HepG2 (cell line): ENCODE measurements at regions not wholly inside any gene's neighbourhood (a gene's known extent, or its start where the extent isn't known, plus 50 kb on each side); places are given as distances from the start of the nearest gene placed in this dataset.

Experiments
- AGO1 ChIP-seq: fragments of 200-400 bp; formaldehyde crosslinking; IDR thresholded peaks from 2 replicates; pipeline ENCODE4 v1.6.1; 2017; ENCODE audit warnings: mild to moderate bottlenecking, low read depth, low read length, moderate library complexity; ENCODE audit not compliant: poor library complexity, severe bottlenecking
- CTCF ChIP-seq: sonication (generic); formaldehyde crosslinking; IDR thresholded peaks from 2 replicates; pipeline ENCODE4 v1.5.0; 2020; ENCODE audit warnings: mild to moderate bottlenecking, missing genetic modification reagents, moderate library complexity
- EZH2 ChIP-seq: conservative IDR thresholded peaks from 2 replicates; pipeline ENCODE4 v1.6.1; 2012; ENCODE audit warnings: mild to moderate bottlenecking, low read depth, low read length, moderate library complexity
- MXD1 ChIP-seq: sonication (generic); formaldehyde crosslinking; IDR thresholded peaks from 2 replicates; pipeline ENCODE4 v1.4.0; 2020; ENCODE audit warnings: mild to moderate bottlenecking, missing genetic modification reagents
- MYC ChIP-seq: sonication (generic); formaldehyde crosslinking; IDR thresholded peaks from 2 replicates; pipeline ENCODE4 v1.9.0; 2021; ENCODE audit warnings: missing genetic modification reagents, borderline replicate concordance
- PCBP1 ChIP-seq: fragments of 200-400 bp; formaldehyde crosslinking; IDR thresholded peaks from 2 replicates; pipeline ENCODE4 v1.6.1; 2017; ENCODE audit warnings: mild to moderate bottlenecking, low read depth, low read length, borderline replicate concordance
- POLR2A ChIP-seq, 2 experiments: IDR thresholded peaks; 2 replicates each; pipeline ENCODE4 v1.6.1; 2011; ENCODE audit warnings: low read depth in 2 of 2, low read length in 2 of 2, mild to moderate bottlenecking in 1 of 2, moderate library complexity in 1 of 2; ENCODE audit not compliant: insufficient read depth in 1 of 2
- PRDM4 ChIP-seq: sonication (generic); formaldehyde crosslinking; IDR thresholded peaks from 2 replicates; pipeline ENCODE4 v1.9.0; 2021; ENCODE audit warnings: missing genetic modification reagents, borderline replicate concordance
- XRCC5 ChIP-seq: fragments of 200-400 bp; formaldehyde crosslinking; optimal IDR thresholded peaks from 2 replicates; pipeline ENCODE3; 2017; ENCODE audit warnings: mild to moderate bottlenecking, low read length
- ZNF326 ChIP-seq: sonication (generic); formaldehyde crosslinking; IDR thresholded peaks from 2 replicates; pipeline ENCODE4 v1.4.0; 2020; ENCODE audit warnings: missing genetic modification reagents, borderline replicate concordance
- ZNF367 ChIP-seq: sonication (generic); formaldehyde crosslinking; IDR thresholded peaks from 2 replicates; pipeline ENCODE4 v1.4.0; 2020; ENCODE audit warnings: missing genetic modification reagents, borderline replicate concordance

GRCh38 chr13:76542176-76542575 lies 344.0 kb downstream of the KCTD12 start:
- TF ChIP-seq CTCF (no peak), ZNF367 (CRISPR knock-in tag) (no peak), EZH2 (no peak), POLR2A (IDR thresholded peaks at IDR 0.05; ENCODE audit: insufficient read depth in 1 of 2, low read depth in 2 of 2, low read length in 2 of 2) (no peak), XRCC5 (no peak), PCBP1 (no peak), MXD1 (CRISPR knock-in tag) (no peak), PRDM4 (CRISPR knock-in tag) (no peak), ZNF326 (CRISPR knock-in tag) (no peak), AGO1 (no peak), MYC (CRISPR knock-in tag) (no peak)
